Choroid plexus epithelial cell (primary cell): ENCODE measurements at regions not wholly inside any gene's neighbourhood (a gene's known extent, or its start where the extent isn't known, plus 50 kb on each side); places are given as distances from the start of the nearest gene placed in this dataset.

ENCODE experiments used
- DNase-seq: peaks from one replicate; pipeline ENCODE4 v3.0.0-alpha.2; 2010; ENCODE audit warnings: low read depth
- H3K4me3 ChIP-seq: 2 replicates; pipeline ENCODE4 v1.5.1; 2011; ENCODE audit warnings: low read depth, mild to moderate bottlenecking, control low read depth, low read length, moderate library complexity
- CTCF ChIP-seq: conservative IDR thresholded peaks from 2 replicates; pipeline ENCODE4 v1.5.1; 2011; ENCODE audit warnings: low read depth, mild to moderate bottlenecking, control low read depth, inconsistent platforms, low read length, moderate library complexity

- TF ChIP-seq CTCF, result no peak
- no peak overlapping the region for H3K4me3 ChIP-seq
- DNase-seq, result no peak
These were observed 407.4 kb upstream of the PRICKLE1 start for GRCh38 chr12:42996869-42997431.

GRCh38 chr12:42992826-42993225, 403.3 kb upstream of the PRICKLE1 start:
- no peak for TF ChIP-seq CTCF
- no peak overlapping the region for H3K4me3 ChIP-seq

GRCh38 chr12:42990387-42990786, 400.8 kb upstream of the PRICKLE1 start:
- TF ChIP-seq CTCF, result no peak
- H3K4me3 ChIP-seq, result no peak overlapping the region
- DNase-seq, result no peak

More at GRCh38 chr12:42992826-42993225, 403.3 kb upstream of the PRICKLE1 start:
- DNase-seq, result peak; percentile 67

- no peak for TF ChIP-seq CTCF
- H3K4me3 ChIP-seq, result no peak overlapping the region
- DNase-seq, result no peak
These were observed 397.7 kb upstream of the PRICKLE1 start for GRCh38 chr12:42987216-42987650.

GRCh38 chr12:42985506-42985905, 396.0 kb upstream of the PRICKLE1 start:
- TF ChIP-seq CTCF, result no peak
- no peak overlapping the region for H3K4me3 ChIP-seq
- peak; percentile 50 for DNase-seq

- no peak for DNase-seq
- TF ChIP-seq CTCF, result no peak
- H3K4me3 ChIP-seq, result no peak overlapping the region
These were observed 393.3 kb upstream of the PRICKLE1 start for GRCh38 chr12:42982828-42983227.

- no peak for TF ChIP-seq CTCF
- peak; percentile 56 for DNase-seq
- H3K4me3 ChIP-seq, result no peak overlapping the region
These were observed 391.8 kb upstream of the PRICKLE1 start for GRCh38 chr12:42981379-42981778.
